Liver (tissue), 7 donors: ENCODE measurements at regions not wholly inside any gene's neighbourhood (a gene's known extent, or its start where the extent isn't known, plus 50 kb on each side); places are given as distances from the start of the nearest gene placed in this dataset.

Experiments used
- DNase-seq: peaks from one replicate; pipeline ENCODE4 v3.0.0-alpha.2; 2017; ENCODE audit warnings: low spot score
- H3K27ac ChIP-seq, 2 donors: one replicate each; pipeline ENCODE4 v1.7.0; 2013; ENCODE audit warnings: inconsistent platforms in 2 of 2, low read length in 2 of 2, control low read depth in 1 of 2, low read depth in 1 of 2, mild to moderate bottlenecking in 1 of 2
- H3K27me3 ChIP-seq, 4 donors: one replicate each; pipeline versions ENCODE4 v1.6.1 to v1.7.0; 2013; ENCODE audit warnings: low read length in 3 of 4, inconsistent platforms in 1 of 4, mild to moderate bottlenecking in 1 of 4, moderate library complexity in 1 of 4; ENCODE audit not compliant: control insufficient read depth in 4 of 4, insufficient read depth in 4 of 4
- H3K36me3 ChIP-seq, 4 donors: one replicate each; pipeline versions ENCODE4 v1.6.1 to v1.7.0; 2013; ENCODE audit warnings: low read length in 3 of 4, mild to moderate bottlenecking in 3 of 4, low read depth in 1 of 4, moderate library complexity in 1 of 4; ENCODE audit not compliant: control insufficient read depth in 4 of 4, insufficient read depth in 3 of 4
- H3K4me1 ChIP-seq, 4 donors: one replicate each; pipeline versions ENCODE4 v1.6.1 to v1.7.0; 2013; ENCODE audit warnings: low read length in 3 of 4, mild to moderate bottlenecking in 3 of 4, moderate library complexity in 1 of 4; ENCODE audit not compliant: control insufficient read depth in 4 of 4, insufficient read depth in 4 of 4
- H3K4me3 ChIP-seq, 3 donors: one replicate each; pipeline versions ENCODE4 v1.6.1 to v1.7.0; 2013; ENCODE audit warnings: low read length in 3 of 3, control low read depth in 1 of 3, low read depth in 1 of 3, mild to moderate bottlenecking in 1 of 3
- H3K9ac ChIP-seq, 2 donors: one replicate each; pipeline ENCODE4 v1.7.0; 2013; ENCODE audit warnings: low read length in 2 of 2, mild to moderate bottlenecking in 2 of 2, moderate library complexity in 2 of 2, control low read depth in 1 of 2, low read depth in 1 of 2
- H3K9me3 ChIP-seq, 4 donors: one replicate each; pipeline versions ENCODE4 v1.6.1 to v1.7.0; 2013; ENCODE audit warnings: low read length in 3 of 4; ENCODE audit not compliant: control insufficient read depth in 4 of 4
- ATF3 ChIP-seq: IDR thresholded peaks from 2 replicates; pipeline ENCODE4 v1.6.1; 2016; ENCODE audit warnings: antibody characterized with exemption
- EGR1 ChIP-seq, 2 donors: IDR thresholded peaks; 2 replicates each; pipeline ENCODE4 v1.6.1; 2016 to 2018; ENCODE audit warnings: antibody characterized with exemption in 2 of 2, low read depth in 2 of 2
- FOXA1 ChIP-seq: IDR thresholded peaks from 2 replicates; pipeline ENCODE4 v1.6.1; 2016; ENCODE audit warnings: antibody characterized with exemption
- FOXA2 ChIP-seq: IDR thresholded peaks from 2 replicates; pipeline ENCODE4 v1.6.1; 2016; ENCODE audit warnings: antibody characterized with exemption
- GABPA ChIP-seq, 2 donors: IDR thresholded peaks in 1 of 2; conservative IDR thresholded peaks in 1 of 2; 2 replicates each; pipeline ENCODE4 v1.6.1; 2016; ENCODE audit warnings: antibody characterized with exemption in 2 of 2, mild to moderate bottlenecking in 1 of 2, moderate library complexity in 1 of 2
- HNF4A ChIP-seq, 2 donors: conservative IDR thresholded peaks; 2 replicates each; pipeline ENCODE4 v1.6.1; 2016; ENCODE audit warnings: antibody characterized with exemption in 2 of 2, mild to moderate bottlenecking in 2 of 2
- JUND ChIP-seq, 2 donors: IDR thresholded peaks; 2 replicates each; pipeline ENCODE4 v1.6.1; 2016; ENCODE audit warnings: antibody characterized with exemption in 2 of 2
- MAX ChIP-seq: IDR thresholded peaks from 2 replicates; pipeline ENCODE4 v1.6.1; 2016; ENCODE audit warnings: antibody characterized with exemption
- NR2F2 ChIP-seq: IDR thresholded peaks from 2 replicates; pipeline ENCODE4 v1.6.1; 2016; ENCODE audit warnings: antibody characterized with exemption
- RAD21 ChIP-seq, 2 donors: IDR thresholded peaks; 2 replicates each; pipeline ENCODE4 v1.6.1; 2016; ENCODE audit warnings: antibody characterized with exemption in 2 of 2, mild to moderate bottlenecking in 2 of 2
- REST ChIP-seq: IDR thresholded peaks from 2 replicates; pipeline ENCODE4 v1.6.1; 2016; ENCODE audit warnings: antibody characterized with exemption, mild to moderate bottlenecking
- RXRA ChIP-seq, 2 donors: IDR thresholded peaks; 2 replicates each; pipeline ENCODE4 v1.6.1; 2017 to 2018; ENCODE audit warnings: antibody characterized with exemption in 2 of 2, mild to moderate bottlenecking in 1 of 2
- SP1 ChIP-seq: IDR thresholded peaks from 2 replicates; pipeline ENCODE4 v1.6.1; 2018; ENCODE audit warnings: antibody characterized with exemption, mild to moderate bottlenecking
- YY1 ChIP-seq: IDR thresholded peaks from 2 replicates; pipeline ENCODE4 v1.6.1; 2016; ENCODE audit warnings: antibody characterized with exemption, mild to moderate bottlenecking
- ZBTB33 ChIP-seq: IDR thresholded peaks from 2 replicates; pipeline ENCODE4 v1.6.1; 2016; ENCODE audit warnings: antibody characterized with exemption
- WGBS: extraction: QIAGEN DNeasy Blood & Tissue Kit; methylation state at CpG from one replicate; pipeline ENCODE4 v1.1.7; 2013; 5-methylcytosine and 5-hydroxymethylcytosine counted together
- donor health status: healthy.
- donor health status: healthy.
- donor health status: healthy.
- donor health status: healthy.

GRCh38 chr7:33781167-33781566, 124.2 kb upstream of the BMPER start:
- Histone ChIP-seq H3K4me1 (no peaks in the 10 kb centered on the region), H3K4me3 (no peak overlapping the region), H3K9ac (no peak overlapping the region), H3K27ac (no peak overlapping the region), H3K9me3 (no peaks in the 10 kb centered on the region), H3K36me3 (no peaks in the 10 kb centered on the region), H3K27me3 (no peaks in the 10 kb centered on the region)
- DNase-seq, result no peak
- TF ChIP-seq SP1 (no peak), FOXA1 (no peak), REST (no peak), RAD21 (IDR thresholded peaks at IDR 0.05) (no peak), HNF4A (conservative IDR thresholded peaks at IDR 0.05) (no peak), YY1 (no peak), ZBTB33 (no peak), NR2F2 (no peak), EGR1 (IDR thresholded peaks at IDR 0.05; ENCODE audit: low read depth in 2 of 2) (no peak), JUND (IDR thresholded peaks at IDR 0.05) (no peak), ATF3 (no peak), MAX (no peak), RXRA (IDR thresholded peaks at IDR 0.05) (no peak), GABPA (IDR thresholded peaks at IDR 0.05 in 1 of 2, conservative IDR thresholded peaks at IDR 0.05 in 1 of 2) (no peak)
- 83% methylated on average over 3 of the region's 3 CpGs for WGBS

GRCh38 chr7:33781796-33782195, 123.5 kb upstream of the BMPER start:
- Histone ChIP-seq H3K9ac (no peak overlapping the region), H3K4me3 (no peak overlapping the region), H3K27me3 (no peaks in the 10 kb centered on the region), H3K4me1 (no peaks in the 10 kb centered on the region), H3K36me3 (no peaks in the 10 kb centered on the region), H3K9me3 (no peaks in the 10 kb centered on the region), H3K27ac (no peak overlapping the region)
- TF ChIP-seq ATF3 (no peak), JUND (IDR thresholded peaks at IDR 0.05) (no peak), FOXA1 (no peak), YY1 (no peak), NR2F2 (no peak), FOXA2 (no peak)
- 95% methylated on average over 3 of the region's 3 CpGs for WGBS
- DNase-seq, result no peak
